Colonic mucosa (tissue), 4 donors: ENCODE measurements at regions not wholly inside any gene's neighbourhood (a gene's known extent, or its start where the extent isn't known, plus 50 kb on each side); places are given as distances from the start of the nearest gene placed in this dataset.

Experiments used
- DNase-seq: peaks from one replicate; pipeline ENCODE4 v3.0.0-alpha.2; 2020
- H3K27ac ChIP-seq: fragments of 200-600 bp; one replicate; pipeline ENCODE4 v1.8.0; 2021
- H3K27me3 ChIP-seq: fragments of 200-600 bp; one replicate; pipeline ENCODE4 v1.8.0; 2021
- H3K36me3 ChIP-seq: fragments of 200-600 bp; one replicate; pipeline ENCODE4 v1.8.0; 2021
- H3K4me1 ChIP-seq: fragments of 200-600 bp; one replicate; pipeline ENCODE4 v1.8.0; 2021; ENCODE audit warnings: mild to moderate bottlenecking
- H3K4me3 ChIP-seq: fragments of 200-600 bp; one replicate; pipeline ENCODE4 v1.8.0; 2021
- H3K9ac ChIP-seq, 2 donors: one replicate each; pipeline ENCODE4 v1.7.0; 2013; ENCODE audit warnings: control low read depth in 2 of 2, low read depth in 2 of 2, low read length in 2 of 2
- H3K9me3 ChIP-seq: fragments of 200-600 bp; one replicate; pipeline ENCODE4 v1.8.0; 2021
- intact Hi-C: fragments of 100-400 bp; cut with DNase I; formaldehyde crosslinking; loops from one replicate; pipeline ENCODE4 v1.14.1; 2022
- TF ChIP-seq, protein P1 (sequence below): fragments of 200-600 bp; IDR thresholded peaks from one replicate; pipeline ENCODE4 v1.8.0; 2022; ENCODE audit warnings: antibody characterized with exemption, mild to moderate bottlenecking
- donor health status: healthy.
- donor health status: DM: no; HTN: no; CAD: no.
- donor health status: DM: no; HTN: no; CAD: no.

DNA sequence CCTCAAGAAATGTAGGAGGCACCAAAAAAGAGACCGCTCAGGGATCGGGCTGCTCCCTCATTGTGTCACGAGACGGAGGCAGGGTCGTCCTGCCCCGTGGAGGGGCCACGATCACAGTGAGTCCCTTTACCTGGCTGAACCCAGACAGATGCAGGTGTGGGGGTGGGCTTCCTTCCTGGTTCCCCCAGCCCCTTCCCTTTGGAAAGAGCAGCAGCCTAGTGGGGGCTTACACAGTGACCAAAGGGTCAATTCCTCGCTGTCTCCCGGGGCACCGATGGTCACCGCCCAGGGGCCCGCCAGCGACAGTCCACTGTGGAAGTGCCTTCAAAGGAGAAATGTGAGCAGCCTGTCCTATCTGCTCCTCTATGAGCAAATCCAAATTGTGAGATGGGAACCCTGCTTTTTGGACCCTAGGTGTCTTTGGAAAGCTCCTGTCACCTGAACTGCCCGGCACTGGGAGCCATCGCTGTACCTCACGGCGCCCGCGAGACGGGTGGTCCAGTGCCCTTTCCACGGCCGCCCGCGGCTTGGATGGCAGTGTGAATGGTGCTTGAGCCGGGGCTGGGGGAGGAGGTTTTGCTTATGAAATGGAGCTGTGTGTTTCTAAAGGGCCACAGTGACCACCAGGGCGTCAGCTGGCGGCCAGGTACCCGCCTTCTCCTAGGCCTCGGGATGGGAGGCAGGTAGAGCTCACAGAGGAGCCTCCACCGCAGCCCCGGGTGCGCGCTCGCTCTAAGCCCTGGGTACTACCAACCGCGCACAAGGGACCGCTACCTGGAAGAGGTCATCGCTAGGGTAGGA is 155.7 kb downstream of the KLF13 start:
- TF ChIP-seq, protein P1, sequence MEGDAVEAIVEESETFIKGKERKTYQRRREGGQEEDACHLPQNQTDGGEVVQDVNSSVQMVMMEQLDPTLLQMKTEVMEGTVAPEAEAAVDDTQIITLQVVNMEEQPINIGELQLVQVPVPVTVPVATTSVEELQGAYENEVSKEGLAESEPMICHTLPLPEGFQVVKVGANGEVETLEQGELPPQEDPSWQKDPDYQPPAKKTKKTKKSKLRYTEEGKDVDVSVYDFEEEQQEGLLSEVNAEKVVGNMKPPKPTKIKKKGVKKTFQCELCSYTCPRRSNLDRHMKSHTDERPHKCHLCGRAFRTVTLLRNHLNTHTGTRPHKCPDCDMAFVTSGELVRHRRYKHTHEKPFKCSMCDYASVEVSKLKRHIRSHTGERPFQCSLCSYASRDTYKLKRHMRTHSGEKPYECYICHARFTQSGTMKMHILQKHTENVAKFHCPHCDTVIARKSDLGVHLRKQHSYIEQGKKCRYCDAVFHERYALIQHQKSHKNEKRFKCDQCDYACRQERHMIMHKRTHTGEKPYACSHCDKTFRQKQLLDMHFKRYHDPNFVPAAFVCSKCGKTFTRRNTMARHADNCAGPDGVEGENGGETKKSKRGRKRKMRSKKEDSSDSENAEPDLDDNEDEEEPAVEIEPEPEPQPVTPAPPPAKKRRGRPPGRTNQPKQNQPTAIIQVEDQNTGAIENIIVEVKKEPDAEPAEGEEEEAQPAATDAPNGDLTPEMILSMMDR, result no peak
- peak overlapping the region; percentile 12 for H3K4me3 ChIP-seq
- intact Hi-C loops, result loop anchor here (10.0 kb wide), 1 partner anchor 158 kb away; the partner anchor contains the start of gene KLF13
- DNase-seq, result peak; percentile 17
- no peak overlapping the region for H3K9ac ChIP-seq
- H3K9me3 ChIP-seq, result no peaks in the 10 kb centered on the region
- no peaks in the 10 kb centered on the region for H3K36me3 ChIP-seq
- H3K4me1 ChIP-seq, result no peaks in the 10 kb centered on the region
- no peak overlapping the region for H3K27ac ChIP-seq
- H3K27me3 ChIP-seq, result no peaks in the 10 kb centered on the region

DNA sequence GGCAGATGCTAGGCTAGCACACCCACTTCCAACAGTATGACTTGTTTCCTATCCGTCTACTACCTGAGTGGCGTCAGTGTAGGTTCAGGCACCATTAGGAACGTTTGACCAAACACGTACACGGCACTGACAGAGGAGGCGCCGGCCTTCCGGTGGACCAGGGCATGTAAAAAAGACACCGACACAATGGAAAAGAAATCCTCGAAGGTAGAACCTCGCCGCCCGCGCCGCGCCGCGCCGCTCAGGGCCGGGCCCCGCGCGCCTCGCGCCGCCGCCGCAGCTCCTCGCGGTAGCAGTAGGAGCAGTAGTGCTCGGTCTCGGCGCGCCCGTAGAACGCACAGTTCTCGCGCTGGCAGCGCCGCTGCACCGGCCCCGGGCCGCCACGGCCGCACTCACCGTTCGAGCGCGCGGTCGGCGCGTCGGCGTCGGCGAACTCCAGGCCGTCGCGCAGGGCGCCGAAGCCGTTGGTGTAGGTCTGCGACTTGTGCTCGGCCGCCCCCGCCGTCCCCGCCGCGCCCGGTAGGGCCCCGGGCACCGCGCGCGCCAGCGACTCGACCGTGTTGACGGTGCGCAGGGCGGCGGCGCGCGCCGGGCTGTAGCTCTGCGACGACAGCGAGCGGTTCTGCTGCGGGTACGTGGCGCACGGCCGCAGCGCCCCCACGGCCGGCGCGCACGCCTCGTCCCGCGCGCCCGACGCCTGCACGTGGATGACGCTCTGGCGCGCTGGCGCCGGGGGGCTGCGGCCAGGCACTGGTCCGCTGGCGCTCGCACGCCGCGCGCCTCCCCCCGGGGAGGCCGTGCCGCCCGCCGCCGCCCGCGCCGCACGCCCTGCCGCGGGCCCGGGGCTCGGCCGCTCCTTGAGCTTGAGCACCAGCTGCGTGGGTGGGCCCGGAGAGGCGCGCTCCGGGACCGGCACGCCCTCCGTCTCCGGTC is 156.7 kb downstream of the KLF13 start:
- DNase-seq, result peak; percentile 51
- no peaks in the 10 kb centered on the region for H3K9me3 ChIP-seq
- H3K9ac ChIP-seq, result no peak overlapping the region
- intact Hi-C loops, result loop anchor here (10.0 kb wide), 1 partner anchor 159 kb away; the partner anchor contains the start of gene KLF13
- H3K27ac ChIP-seq, result no peak overlapping the region
- H3K36me3 ChIP-seq, result no peaks in the 10 kb centered on the region
- H3K27me3 ChIP-seq, result no peaks in the 10 kb centered on the region
- H3K4me1 ChIP-seq, result no peaks in the 10 kb centered on the region
- peak overlapping the region; percentile 12 for H3K4me3 ChIP-seq
- TF ChIP-seq, protein P1, result no peak

DNA sequence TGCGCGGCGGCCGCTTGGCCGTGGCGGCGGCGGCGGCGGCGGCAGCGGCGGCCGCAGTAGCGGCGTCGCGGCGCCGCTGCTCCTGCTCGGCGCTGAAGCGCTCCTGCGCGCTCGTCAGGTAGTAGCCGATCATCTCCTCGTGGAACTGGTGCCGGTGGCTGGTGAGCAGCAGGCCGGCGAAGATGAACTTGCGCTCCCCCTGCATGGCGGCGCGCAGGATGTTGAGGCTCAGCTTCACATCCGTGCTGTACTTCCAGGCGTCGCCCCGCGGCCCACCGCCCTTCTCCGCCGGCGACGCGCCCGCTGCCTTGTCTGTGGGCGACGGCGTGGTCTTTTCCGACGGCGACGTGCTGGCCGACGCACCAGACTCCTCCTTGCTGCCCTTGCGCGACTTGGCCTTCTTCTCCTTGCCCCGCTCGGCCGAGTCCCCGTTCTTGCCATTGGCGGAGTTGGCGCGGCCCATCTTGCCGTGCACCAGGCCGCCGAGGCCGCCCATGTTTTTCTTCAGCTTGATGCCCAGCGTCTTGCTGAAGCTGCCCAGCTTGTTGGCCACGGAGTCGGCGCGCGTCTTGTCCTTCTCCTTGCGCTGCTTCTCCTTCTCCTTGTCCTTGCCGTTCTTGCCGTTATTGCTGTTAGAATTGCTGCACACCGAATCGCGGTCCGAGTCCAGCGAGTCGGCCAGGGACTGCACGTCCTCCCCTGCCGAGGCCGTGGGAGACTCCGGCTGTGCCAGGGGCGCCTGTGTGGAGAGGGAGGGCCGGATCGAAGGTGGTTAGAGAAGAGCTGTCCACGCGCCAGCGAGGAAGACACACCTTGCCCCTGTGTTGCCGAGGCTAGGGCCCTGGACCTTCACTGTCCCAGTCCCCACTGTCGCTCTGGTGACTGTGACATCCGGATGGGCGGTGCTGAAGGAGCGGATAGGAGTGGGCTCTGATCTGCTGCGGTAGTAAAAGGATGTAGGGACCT is 157.6 kb downstream of the KLF13 start:
- peak; percentile 18 for DNase-seq
- H3K27me3 ChIP-seq, result no peaks in the 10 kb centered on the region
- intact Hi-C loops, result loop anchor here (10.0 kb wide), 1 partner anchor 159 kb away; the partner anchor contains the start of gene KLF13
- no peaks in the 10 kb centered on the region for H3K9me3 ChIP-seq
- H3K9ac ChIP-seq, result no peak overlapping the region
- TF ChIP-seq, protein P1, result no peak
- H3K4me1 ChIP-seq, result peaks cover 8% of the 10 kb centered on the region
- H3K36me3 ChIP-seq, result no peaks in the 10 kb centered on the region
- H3K4me3 ChIP-seq, result no peak overlapping the region
- H3K27ac ChIP-seq, result no peak overlapping the region

GRCh38 chr15:31484986-31485385 is 158.4 kb downstream of the KLF13 start:
- Histone ChIP-seq H3K27ac (no peak overlapping the region), H3K4me1 (peaks cover 15% of the 10 kb centered on the region), H3K4me3 (no peak overlapping the region), H3K9ac (no peak overlapping the region), H3K27me3 (no peaks in the 10 kb centered on the region), H3K36me3 (no peaks in the 10 kb centered on the region), H3K9me3 (no peaks in the 10 kb centered on the region)
- DNase-seq, result peak; percentile 17
- TF ChIP-seq, protein P1, result no peak
- intact Hi-C loops, result loop anchor here (5.0 to 10.0 kb wide), 2 partner anchors 160 to 283 kb away; partner anchors contain the start of gene KLF13
